K562 (cell line): ENCODE measurements at regions not wholly inside any gene's neighbourhood (a gene's known extent, or its start where the extent isn't known, plus 50 kb on each side); places are given as distances from the start of the nearest gene placed in this dataset.

ENCODE experiments used
- ATAC-seq: fragments of 200-7000 bp; cut with Tn5 transposase; 3 replicates; pipeline ENCODE4 v1.9.1; 2020; ENCODE audit warnings: moderate library complexity
- BruUV-seq: library from RNA; stranded (reverse); fragments of 400-500 nt; replicated peaks from 2 replicates; lab custom pipeline; 2021; lab: Mats Ljungman, UMichigan
- CTCF ChIA-PET: fragments of 300-600 bp; formaldehyde crosslinking; extraction: SDS; loops from one replicate; lab custom pipeline; 2021; ENCODE audit warnings: low intra/inter-chr PET ratio; lab: Yijun Ruan, JAX
- POLR2A ChIA-PET: fragments of 300-600, 350-650 bp; sonication (Branson Sonifier 250); formaldehyde crosslinking; extraction: SDS; loops from one replicate; lab custom pipeline; 2021; ENCODE audit warnings: antibody characterized with exemption, inconsistent platforms; lab: Yijun Ruan, JAX
- DNase-seq, 4 experiments: peaks; one replicate each; pipeline versions ENCODE4 v3.0.0 to v3.0.0-alpha.2; 2011 to 2018; ENCODE audit warnings: low spot score in 3 of 4, mixed read lengths in 3 of 4; ENCODE audit errors: extremely low read depth in 1 of 4
- FAIRE-seq: peaks from 2 replicates; lab custom pipeline; 2011; peaks lifted over from hg19 to GRCh38; lab: Jason Lieb, UNC
- H2AFZ ChIP-seq: 2 replicates; pipeline ENCODE4 v1.6.0; 2011; ENCODE audit warnings: low read depth, low read length, control low read depth, inconsistent platforms
- H3K27ac ChIP-seq: fragments of 200-600 bp; 3 replicates; pipeline ENCODE4 v1.8.0; 2011; ENCODE audit warnings: low read depth, mild to moderate bottlenecking, control low read depth, inconsistent platforms, low read length, moderate library complexity, mixed read lengths; ENCODE audit errors: extremely low read depth
- H3K27me3 ChIP-seq, 2 experiments: fragments of 300-600 bp in 1 of 2; 2 replicates in 1 of 2; 3 replicates in 1 of 2; pipeline versions ENCODE4 v1.6.0 to v1.8.0; 2011; ENCODE audit warnings: inconsistent platforms in 2 of 2, low read length in 2 of 2, mild to moderate bottlenecking in 1 of 2, mixed read lengths in 1 of 2, moderate library complexity in 1 of 2; ENCODE audit not compliant: control insufficient read depth in 2 of 2, insufficient read depth in 2 of 2
- H3K36me3 ChIP-seq: fragments of 300-600 bp; 3 replicates; pipeline ENCODE4 v1.8.0; 2011; ENCODE audit warnings: mild to moderate bottlenecking, low read length, inconsistent platforms; ENCODE audit not compliant: control insufficient read depth, insufficient read depth
- H3K4me1 ChIP-seq, 2 experiments: fragments of 200-600 bp in 1 of 2; replicated peaks in 1 of 2; 2 replicates in 1 of 2; 3 replicates in 1 of 2; pipeline versions ENCODE4 v1.5.1 to v1.8.0; 2011; ENCODE audit warnings: inconsistent platforms in 2 of 2, low read length in 2 of 2, mild to moderate bottlenecking in 1 of 2, mixed read lengths in 1 of 2, moderate library complexity in 1 of 2; ENCODE audit not compliant: control insufficient read depth in 2 of 2, insufficient read depth in 2 of 2
- H3K4me2 ChIP-seq: 2 replicates; pipeline ENCODE4 v1.6.1; 2011; ENCODE audit warnings: low read length, control low read depth, inconsistent platforms, mixed read lengths; ENCODE audit not compliant: insufficient read depth
- H3K4me3 ChIP-seq: fragments of 200-600 bp; sonication (generic), shearing (Covaris generic); 2 replicates; pipeline ENCODE4 v1.5.1; 2016; ENCODE audit warnings: control low read depth, inconsistent platforms
- H3K79me2 ChIP-seq: fragments of 200-600 bp; 3 replicates; pipeline ENCODE4 v1.8.0; 2011; ENCODE audit warnings: low read length, inconsistent platforms; ENCODE audit not compliant: control insufficient read depth, insufficient read depth
- H3K9ac ChIP-seq, 2 experiments: 2 replicates each; pipeline versions ENCODE4 v1.6.0 to v1.6.1; 2011; ENCODE audit warnings: low read depth in 2 of 2, low read length in 2 of 2, control low read depth in 1 of 2, inconsistent platforms in 1 of 2, mild to moderate bottlenecking in 1 of 2, mixed read lengths in 1 of 2; ENCODE audit not compliant: insufficient read depth in 1 of 2
- H3K9me1 ChIP-seq: one replicate; pipeline ENCODE4 v1.6.0; 2011; ENCODE audit warnings: inconsistent platforms, mild to moderate bottlenecking, low read length, moderate library complexity; ENCODE audit not compliant: control insufficient read depth, insufficient read depth
- H3K9me3 ChIP-seq: replicated peaks from 2 replicates; pipeline ENCODE4 v1.5.1; 2011; ENCODE audit warnings: low read depth, low read length, inconsistent platforms; ENCODE audit not compliant: control insufficient read depth, insufficient read depth
- H4K20me1 ChIP-seq: replicated peaks from 2 replicates; pipeline ENCODE4 v1.6.1; 2011; ENCODE audit warnings: low read length, inconsistent platforms, mixed read lengths; ENCODE audit not compliant: control insufficient read depth, insufficient read depth
- ATF1 ChIP-seq, 2 experiments: fragments of 450-650 bp in 1 of 2; IDR thresholded peaks; 2 replicates each; pipeline ENCODE4 v1.6.1; 2016; ENCODE audit warnings: missing compliant biosample characterization in 1 of 2, missing genetic modification characterization in 1 of 2
- KLF1 ChIP-seq: fragments of 450-650 bp; IDR thresholded peaks from 2 replicates; pipeline ENCODE4 v1.6.1; 2016; ENCODE audit warnings: missing genetic modification characterization, missing compliant biosample characterization
- SP1 ChIP-seq: sonication (generic); formaldehyde crosslinking; IDR thresholded peaks from 2 replicates; pipeline ENCODE4 v1.8.1; 2022; ENCODE audit warnings: mild to moderate bottlenecking, missing genetic modification reagents
- TCF3 ChIP-seq: sonication (generic); formaldehyde crosslinking; IDR thresholded peaks from 2 replicates; pipeline ENCODE4 v1.4.0; 2020; ENCODE audit warnings: mild to moderate bottlenecking, missing genetic modification reagents
- ZNF184 ChIP-seq: sonication (generic); formaldehyde crosslinking; IDR thresholded peaks from 2 replicates; pipeline ENCODE4 v1.5.0; 2020; ENCODE audit warnings: missing genetic modification reagents
- WGBS: fragments of 100-300 bp; shearing (Covaris generic); methylation state at CpG from one replicate; pipeline ENCODE4 v1.1.6; 2016; ENCODE audit warnings: low coverage, mixed read lengths; ENCODE audit not compliant: insufficient coverage; ENCODE audit errors: missing lambda C conversion rate; 5-methylcytosine and 5-hydroxymethylcytosine counted together
- in situ Hi-C: fragments of 300-500 bp; cut with MboI; formaldehyde crosslinking; loops from 4 replicates; pipeline ENCODE4 v1.15.0; 2018; ENCODE audit warnings: inconsistent platforms, mixed read lengths
- intact Hi-C: fragments of 100-400 bp; cut with micrococcal nuclease; formaldehyde crosslinking; loops from 2 replicates; pipeline ENCODE4 v1.14.2; 2022

DNA sequence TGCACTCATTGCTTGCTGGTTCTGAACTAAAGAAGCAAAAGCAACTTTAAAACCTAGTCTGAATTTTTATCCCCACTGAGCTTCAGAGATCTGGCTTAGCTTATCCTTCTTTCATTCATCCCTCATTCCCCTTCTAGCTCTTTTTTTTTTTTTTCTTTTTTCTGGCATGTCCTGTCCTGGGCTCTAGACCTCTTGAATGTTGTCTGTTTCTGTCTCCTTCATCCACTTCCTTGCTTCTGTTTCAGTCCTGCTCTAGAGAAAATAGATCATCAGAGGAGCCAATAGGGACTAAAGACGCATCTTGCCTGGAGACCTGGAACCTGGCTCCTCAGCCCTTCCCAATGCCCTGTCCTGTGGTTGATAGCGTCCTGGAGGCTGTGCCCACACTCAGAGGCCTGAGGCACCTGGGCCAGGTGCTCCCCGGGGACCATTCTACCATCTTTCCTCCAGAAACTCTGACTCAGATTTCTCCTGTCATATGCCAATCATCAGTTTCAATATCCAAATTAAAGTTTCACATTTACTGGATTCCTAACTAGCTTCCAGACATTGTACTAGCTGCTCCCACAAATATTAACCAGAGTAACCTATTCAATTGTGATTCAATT is 115.7 kb upstream of the GATB start:
- Histone ChIP-seq H3K36me3 (no peaks in the 10 kb centered on the region), H3K9me1 (no peaks in the 10 kb centered on the region), H3K27ac (no peak overlapping the region), H3K4me3 (no peak overlapping the region), H3K79me2 (no peaks in the 10 kb centered on the region), H4K20me1 (no peaks in the 10 kb centered on the region), H3K4me1 (no peaks in the 10 kb centered on the region), H3K27me3 (peaks cover 0 to 20% of the 10 kb centered on the region in 2 experiments; a peak in 2 of 5 replicates), H2AFZ (no peak overlapping the region), H3K4me2 (no peak overlapping the region), H3K9ac (no peak overlapping the region), H3K9me3 (no peaks in the 10 kb centered on the region)
- in situ Hi-C loops (no loop called here), intact Hi-C loops (no loop called here)
- ATAC-seq (no peak), FAIRE-seq (no peak), DNase-seq (no peak)
- 0% methylated on average over 3 of the region's 3 CpGs for WGBS
- no TSS peak for BruUV-seq
- CTCF ChIA-PET = no interaction called here
- POLR2A ChIA-PET = no interaction called here
- TF ChIP-seq KLF1 (tag) (no peak), SP1 (CRISPR knock-in tag) (no peak)

DNA sequence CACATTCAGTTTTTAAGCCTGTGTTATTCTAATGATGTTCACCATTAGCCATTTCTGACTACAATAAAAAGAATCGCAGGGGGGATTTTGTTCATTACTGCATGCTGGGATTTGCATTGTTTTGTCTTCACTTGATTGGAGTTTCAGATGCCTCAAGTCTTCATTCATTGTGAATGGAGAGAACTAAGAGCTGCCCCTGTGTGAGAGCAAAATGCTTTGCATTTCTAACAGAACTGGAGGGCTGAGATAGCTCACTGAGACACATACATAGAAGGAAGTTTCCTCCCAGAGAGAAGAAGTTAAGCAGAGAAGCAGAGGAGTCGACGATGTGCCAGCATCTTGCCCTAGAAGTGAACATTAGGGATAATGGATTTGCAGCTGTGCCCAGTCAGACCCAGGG is 113.5 kb upstream of the GATB start:
- H3K27ac ChIP-seq = no peak overlapping the region
- no peak overlapping the region for H3K4me3 ChIP-seq
- H3K9me1 ChIP-seq = no peaks in the 10 kb centered on the region
- H3K79me2 ChIP-seq = no peaks in the 10 kb centered on the region
- in situ Hi-C loops = no loop called here
- POLR2A ChIA-PET = no interaction called here
- H2AFZ ChIP-seq = no peak overlapping the region
- no peaks in the 10 kb centered on the region for H3K36me3 ChIP-seq
- CTCF ChIA-PET = no interaction called here
- ATAC-seq (no peak), FAIRE-seq (no peak), DNase-seq (no peak)
- TF ChIP-seq ATF1 (CRISPR knock-in tag; IDR thresholded peaks at IDR 0.05) (no peak), ATF1 (tag; IDR thresholded peaks at IDR 0.05) (no peak), ZNF184 (CRISPR knock-in tag) (no peak), TCF3 (no peak)
- no peak overlapping the region for H3K9ac ChIP-seq
- intact Hi-C loops = no loop called here
- BruUV-seq = no TSS peak
- H4K20me1 ChIP-seq = no peaks in the 10 kb centered on the region
- H3K4me2 ChIP-seq = no peak overlapping the region
- 0% methylated on average over 3 of the region's 3 CpGs for WGBS
- no peaks in the 10 kb centered on the region for H3K4me1 ChIP-seq
- H3K9me3 ChIP-seq = no peaks in the 10 kb centered on the region
- H3K27me3 ChIP-seq = peaks cover 0 to 16% of the 10 kb centered on the region in 2 experiments; a peak in 2 of 5 replicates
